ENCODE measurements at regions not wholly inside any gene's neighbourhood (a gene's known extent, or its start where the extent isn't known, plus 50 kb on each side); places are given as distances from the start of the nearest gene placed in this dataset.

DNA sequence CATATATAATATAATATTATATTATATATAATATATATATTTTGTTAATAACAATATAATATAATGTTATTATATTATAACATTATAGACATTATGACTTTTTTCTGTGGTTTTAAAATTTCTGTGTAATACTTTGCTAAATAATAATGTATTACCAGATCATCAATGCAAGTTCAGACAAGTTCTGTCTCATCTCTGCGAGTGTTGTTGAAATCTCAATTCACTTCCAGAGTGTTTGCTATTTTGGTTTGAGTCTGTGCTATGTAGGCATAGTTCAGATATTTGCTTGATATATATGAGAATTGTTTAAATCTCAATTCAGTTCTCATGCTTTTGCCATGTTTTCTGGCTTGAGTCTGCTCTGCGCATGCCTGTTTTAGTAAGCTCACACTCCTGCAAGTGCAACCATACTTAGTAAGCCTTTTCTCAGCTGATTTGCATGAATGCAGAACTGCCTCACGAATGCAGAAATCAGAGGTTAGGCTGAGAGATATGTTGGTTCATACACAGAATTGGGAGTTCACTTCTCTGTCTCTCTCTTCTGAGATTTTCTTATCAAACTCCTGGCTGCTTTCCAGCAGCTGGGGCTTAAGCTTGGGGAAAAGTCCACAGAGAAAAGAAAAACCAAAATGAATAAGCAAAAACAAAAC is 830.2 kb upstream of the SORCS1 start:
- TF ChIP-seq, protein P1, sequence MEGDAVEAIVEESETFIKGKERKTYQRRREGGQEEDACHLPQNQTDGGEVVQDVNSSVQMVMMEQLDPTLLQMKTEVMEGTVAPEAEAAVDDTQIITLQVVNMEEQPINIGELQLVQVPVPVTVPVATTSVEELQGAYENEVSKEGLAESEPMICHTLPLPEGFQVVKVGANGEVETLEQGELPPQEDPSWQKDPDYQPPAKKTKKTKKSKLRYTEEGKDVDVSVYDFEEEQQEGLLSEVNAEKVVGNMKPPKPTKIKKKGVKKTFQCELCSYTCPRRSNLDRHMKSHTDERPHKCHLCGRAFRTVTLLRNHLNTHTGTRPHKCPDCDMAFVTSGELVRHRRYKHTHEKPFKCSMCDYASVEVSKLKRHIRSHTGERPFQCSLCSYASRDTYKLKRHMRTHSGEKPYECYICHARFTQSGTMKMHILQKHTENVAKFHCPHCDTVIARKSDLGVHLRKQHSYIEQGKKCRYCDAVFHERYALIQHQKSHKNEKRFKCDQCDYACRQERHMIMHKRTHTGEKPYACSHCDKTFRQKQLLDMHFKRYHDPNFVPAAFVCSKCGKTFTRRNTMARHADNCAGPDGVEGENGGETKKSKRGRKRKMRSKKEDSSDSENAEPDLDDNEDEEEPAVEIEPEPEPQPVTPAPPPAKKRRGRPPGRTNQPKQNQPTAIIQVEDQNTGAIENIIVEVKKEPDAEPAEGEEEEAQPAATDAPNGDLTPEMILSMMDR (IDR thresholded peaks at IDR 0.05), result no peak
- no peak for TF ChIP-seq POLR2A (IDR thresholded peaks at IDR 0.05)

Data from uterus (tissue), 2 donors.